ENCODE measurements at regions not wholly inside any gene's neighbourhood (a gene's known extent, or its start where the extent isn't known, plus 50 kb on each side); places are given as distances from the start of the nearest gene placed in this dataset.
"Not testable (repeated sequence)": the region's sequence is repeated elsewhere in the genome, so short reads cannot be mapped to it uniquely, and the experiment has no call there.

DNA sequence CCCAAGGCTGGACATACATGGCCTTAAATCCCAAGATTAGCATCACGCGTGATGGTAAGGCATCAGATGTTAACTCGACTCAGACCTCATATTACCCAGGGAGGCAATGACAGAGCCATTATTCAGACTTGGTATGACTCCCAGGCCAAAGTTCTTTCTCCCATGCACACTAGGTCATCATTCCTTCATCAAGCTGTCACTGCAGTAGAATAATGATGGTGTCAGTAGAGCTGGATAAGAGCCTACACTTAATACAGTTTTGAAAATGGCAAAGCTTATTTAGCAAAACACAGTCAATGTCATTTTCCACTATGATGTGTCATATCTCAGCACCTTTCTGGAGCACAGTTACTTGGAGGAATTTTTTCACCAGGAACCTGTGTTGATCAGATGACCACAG is 663.3 kb downstream of the SUCLG1 start:
- H3K36me3 Mint-ChIP-seq (ENCODE audit: low read depth): no peaks in the 10 kb centered on the region
- no peak overlapping the region for H3K27ac Mint-ChIP-seq
- H3K9me3 Mint-ChIP-seq: no peaks in the 10 kb centered on the region
- TF ChIP-seq, protein P1, sequence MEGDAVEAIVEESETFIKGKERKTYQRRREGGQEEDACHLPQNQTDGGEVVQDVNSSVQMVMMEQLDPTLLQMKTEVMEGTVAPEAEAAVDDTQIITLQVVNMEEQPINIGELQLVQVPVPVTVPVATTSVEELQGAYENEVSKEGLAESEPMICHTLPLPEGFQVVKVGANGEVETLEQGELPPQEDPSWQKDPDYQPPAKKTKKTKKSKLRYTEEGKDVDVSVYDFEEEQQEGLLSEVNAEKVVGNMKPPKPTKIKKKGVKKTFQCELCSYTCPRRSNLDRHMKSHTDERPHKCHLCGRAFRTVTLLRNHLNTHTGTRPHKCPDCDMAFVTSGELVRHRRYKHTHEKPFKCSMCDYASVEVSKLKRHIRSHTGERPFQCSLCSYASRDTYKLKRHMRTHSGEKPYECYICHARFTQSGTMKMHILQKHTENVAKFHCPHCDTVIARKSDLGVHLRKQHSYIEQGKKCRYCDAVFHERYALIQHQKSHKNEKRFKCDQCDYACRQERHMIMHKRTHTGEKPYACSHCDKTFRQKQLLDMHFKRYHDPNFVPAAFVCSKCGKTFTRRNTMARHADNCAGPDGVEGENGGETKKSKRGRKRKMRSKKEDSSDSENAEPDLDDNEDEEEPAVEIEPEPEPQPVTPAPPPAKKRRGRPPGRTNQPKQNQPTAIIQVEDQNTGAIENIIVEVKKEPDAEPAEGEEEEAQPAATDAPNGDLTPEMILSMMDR (IDR thresholded peaks at IDR 0.05): no peak
- intact Hi-C loops (cut with DNase I, micrococcal nuclease): no loop called here
- H3K36me3 ChIP-seq (ENCODE audit: insufficient read depth, low read length): no peaks in the 10 kb centered on the region
- CTCF ChIA-PET: no interaction called here
- no peaks in the 10 kb centered on the region for H3K4me1 ChIP-seq (ENCODE audit: insufficient read depth, low read length)
- no peaks in the 10 kb centered on the region for H3K27me3 Mint-ChIP-seq
- ATAC-seq (ENCODE audit: poor library complexity) (no peak), DNase-seq (no peak)
- H3K4me1 Mint-ChIP-seq (ENCODE audit: low read depth): no peaks in the 10 kb centered on the region
- no peaks in the 10 kb centered on the region for H3K27me3 ChIP-seq (ENCODE audit: control insufficient read depth in 1 of 2, insufficient read depth in 2 of 2, low read length in 2 of 2)
- POLR2A ChIA-PET: no interaction called here
- H3K4me3 Mint-ChIP-seq: no peak overlapping the region
- no peaks in the 10 kb centered on the region for H3K9me3 ChIP-seq (ENCODE audit: control insufficient read depth in 1 of 2, insufficient read depth in 1 of 2, low read length in 2 of 2)
- H3K27ac ChIP-seq (ENCODE audit: low read depth in 1 of 2, low read length in 2 of 2): no peak overlapping the region
- no peak overlapping the region for H3K4me3 ChIP-seq (ENCODE audit: low read length)

DNA sequence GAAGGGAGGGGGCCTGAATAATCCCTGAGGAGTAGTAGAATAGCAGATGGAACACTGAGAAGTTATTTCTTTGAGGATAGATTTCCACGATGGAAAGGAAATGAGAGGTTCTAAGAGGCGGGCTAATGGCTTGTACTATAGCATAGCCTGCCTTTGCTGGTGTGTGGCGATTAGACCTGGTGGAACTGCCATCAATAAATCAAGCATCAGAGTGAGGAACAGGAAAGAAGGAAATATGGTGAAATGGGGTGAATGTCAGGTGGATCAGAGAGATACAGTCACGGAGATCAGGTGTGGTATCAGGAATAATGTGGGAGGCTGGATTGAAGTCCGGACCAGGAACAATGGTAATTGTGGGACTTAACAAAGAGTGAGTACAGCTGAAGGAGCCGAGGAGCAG is 668.6 kb downstream of the SUCLG1 start:
- H3K27me3 Mint-ChIP-seq; H3K27ac Mint-ChIP-seq; H3K36me3 ChIP-seq (ENCODE audit: insufficient read depth, low read length); POLR2A ChIA-PET; H3K27me3 ChIP-seq (ENCODE audit: control insufficient read depth in 1 of 2, insufficient read depth in 2 of 2, low read length in 2 of 2); H3K4me1 Mint-ChIP-seq (ENCODE audit: low read depth); H3K4me3 ChIP-seq (ENCODE audit: low read length); H3K36me3 Mint-ChIP-seq (ENCODE audit: low read depth); intact Hi-C loops (cut with DNase I, micrococcal nuclease); H3K9me3 ChIP-seq (ENCODE audit: control insufficient read depth in 1 of 2, insufficient read depth in 1 of 2, low read length in 2 of 2); H3K27ac ChIP-seq (ENCODE audit: low read depth in 1 of 2, low read length in 2 of 2); H3K4me3 Mint-ChIP-seq; DNase-seq; ATAC-seq (ENCODE audit: poor library complexity); CTCF ChIA-PET; H3K9me3 Mint-ChIP-seq; H3K4me1 ChIP-seq (ENCODE audit: insufficient read depth, low read length): not testable (repeated sequence)

DNA sequence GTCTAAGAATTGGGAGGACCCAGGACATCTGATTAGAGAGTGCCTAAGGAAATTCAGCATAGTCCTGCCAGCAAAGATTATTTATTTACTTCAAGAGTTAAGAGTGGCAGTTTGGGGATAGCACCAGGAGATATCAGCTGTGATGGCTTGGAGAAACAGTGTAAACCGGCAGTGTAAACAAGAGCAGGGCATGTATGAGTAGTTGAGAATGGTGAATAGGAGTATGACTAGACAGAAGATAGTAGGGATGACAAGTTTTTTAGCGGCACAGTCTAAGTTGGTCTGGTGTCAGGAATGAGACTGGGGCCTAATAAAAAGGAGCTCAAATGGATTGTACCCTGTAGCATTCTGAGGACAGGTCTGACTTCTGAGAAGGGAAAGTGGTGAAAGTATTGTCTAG is 669.4 kb downstream of the SUCLG1 start:
- H3K27ac Mint-ChIP-seq; H3K4me1 Mint-ChIP-seq (ENCODE audit: low read depth); H3K4me3 Mint-ChIP-seq; CTCF ChIA-PET; H3K27me3 ChIP-seq (ENCODE audit: control insufficient read depth in 1 of 2, insufficient read depth in 2 of 2, low read length in 2 of 2); POLR2A ChIA-PET; ATAC-seq (ENCODE audit: poor library complexity); H3K9me3 ChIP-seq (ENCODE audit: control insufficient read depth in 1 of 2, insufficient read depth in 1 of 2, low read length in 2 of 2); H3K36me3 Mint-ChIP-seq (ENCODE audit: low read depth); H3K4me3 ChIP-seq (ENCODE audit: low read length); H3K36me3 ChIP-seq (ENCODE audit: insufficient read depth, low read length); H3K27me3 Mint-ChIP-seq; H3K4me1 ChIP-seq (ENCODE audit: insufficient read depth, low read length); H3K9me3 Mint-ChIP-seq; intact Hi-C loops (cut with DNase I, micrococcal nuclease); DNase-seq; H3K27ac ChIP-seq (ENCODE audit: low read depth in 1 of 2, low read length in 2 of 2): not testable (repeated sequence)

DNA sequence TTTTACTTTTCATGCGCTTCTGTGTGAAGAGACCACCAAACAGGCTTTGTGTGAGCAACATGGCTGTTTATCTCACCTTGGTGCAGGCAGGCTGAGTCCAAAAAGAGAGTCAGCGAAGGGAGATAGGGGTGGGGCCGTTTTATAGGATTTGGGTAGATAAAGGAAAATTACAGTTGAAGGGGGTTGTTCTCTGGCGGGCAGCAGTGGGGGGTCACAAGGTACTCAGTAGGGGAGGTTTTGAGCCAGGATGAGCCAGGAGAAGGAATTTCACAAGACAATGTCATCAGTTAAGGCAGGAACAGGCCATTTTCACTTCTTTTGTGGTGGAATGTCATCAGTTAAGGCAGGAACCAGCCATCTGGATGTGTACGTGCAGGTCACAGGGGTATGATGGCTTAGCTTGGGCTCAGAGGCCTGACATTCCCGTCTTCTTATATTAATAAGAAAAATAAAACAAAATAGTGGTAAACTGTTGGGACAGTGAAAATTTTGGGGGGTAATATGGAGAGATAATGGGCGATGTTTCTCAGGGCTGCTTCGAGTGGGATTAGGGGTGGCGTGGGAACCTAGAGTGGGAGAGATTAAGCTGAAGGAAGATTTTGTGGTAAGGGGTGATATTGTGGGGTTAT is 670.0 kb downstream of the SUCLG1 start:
- H3K27ac Mint-ChIP-seq; CTCF ChIA-PET; H3K4me1 Mint-ChIP-seq (ENCODE audit: low read depth); H3K4me3 ChIP-seq (ENCODE audit: low read length); H3K9me3 ChIP-seq (ENCODE audit: control insufficient read depth in 1 of 2, insufficient read depth in 1 of 2, low read length in 2 of 2); intact Hi-C loops (cut with DNase I, micrococcal nuclease); H3K36me3 Mint-ChIP-seq (ENCODE audit: low read depth); H3K27me3 ChIP-seq (ENCODE audit: control insufficient read depth in 1 of 2, insufficient read depth in 2 of 2, low read length in 2 of 2); ATAC-seq (ENCODE audit: poor library complexity); H3K27me3 Mint-ChIP-seq; H3K36me3 ChIP-seq (ENCODE audit: insufficient read depth, low read length); H3K4me1 ChIP-seq (ENCODE audit: insufficient read depth, low read length); DNase-seq; H3K27ac ChIP-seq (ENCODE audit: low read depth in 1 of 2, low read length in 2 of 2); POLR2A ChIA-PET; H3K9me3 Mint-ChIP-seq; H3K4me3 Mint-ChIP-seq: not testable (repeated sequence)
